GM10248 (cell line): ENCODE measurements at regions not wholly inside any gene's neighbourhood (a gene's known extent, or its start where the extent isn't known, plus 50 kb on each side); places are given as distances from the start of the nearest gene placed in this dataset.
"Not testable (repeated sequence)": the region's sequence is repeated elsewhere in the genome, so short reads cannot be mapped to it uniquely, and the experiment has no call there.

ENCODE experiments used
- CTCF ChIA-PET: fragments of 300-600 bp; sonication (Branson Sonifier 250); formaldehyde crosslinking; extraction: SDS; loops from one replicate; lab custom pipeline; 2021; ENCODE audit warnings: antibody characterized with exemption; lab: Yijun Ruan, JAX
- POLR2A ChIA-PET: fragments of 350-650 bp; sonication (Branson Sonifier 250); formaldehyde crosslinking; extraction: SDS; loops from one replicate; lab custom pipeline; 2020; ENCODE audit warnings: antibody characterized with exemption; lab: Yijun Ruan, JAX
- DNase-seq: peaks from one replicate; pipeline ENCODE4 v3.0.0; 2012; ENCODE audit errors: extremely low spot score
- CTCF ChIP-seq: IDR thresholded peaks from 2 replicates; pipeline ENCODE4 v1.5.1; 2012; ENCODE audit warnings: mild to moderate bottlenecking, low read depth; ENCODE audit errors: extremely low read depth, missing control alignments, control extremely low read depth

GRCh38 chr11:33982661-33983060 is 68.9 kb upstream of the CAPRIN1 start:
- no peak for DNase-seq
- POLR2A ChIA-PET, result interaction anchor here (0.6 kb wide), 1 partner anchor 25 kb away, joined by 3 read pairs; no protein-coding TSS in a partner anchor
- TF ChIP-seq CTCF, result no peak
- CTCF ChIA-PET, result interaction anchor here (1.0 to 2.5 kb wide), 3 partner anchors 12 to 174 kb away, joined by 3 to 13 read pairs (median 3); no protein-coding TSS in a partner anchor

GRCh38 chr11:33980897-33981296 is 70.6 kb upstream of the CAPRIN1 start:
- DNase-seq, result no peak
- ChIA-PET CTCF (interaction anchor here (1.0 to 9.2 kb wide), 3 partner anchors 10 to 172 kb away, joined by 3 to 86 read pairs (median 9); no protein-coding TSS in a partner anchor), POLR2A (no interaction called here)
- TF ChIP-seq CTCF, result no peak

GRCh38 chr11:33978376-33978775 is 73.2 kb upstream of the CAPRIN1 start:
- no peak for TF ChIP-seq CTCF
- CTCF ChIA-PET, result interaction anchor here (1.1 to 9.2 kb wide), 5 partner anchors 8 to 170 kb away, joined by 3 to 86 read pairs (median 9); no protein-coding TSS in a partner anchor
- POLR2A ChIA-PET, result no interaction called here
- DNase-seq, result no peak

- TF ChIP-seq CTCF, result no peak
- CTCF ChIA-PET, result interaction anchor here (1.1 to 9.2 kb wide), 6 partner anchors 11 to 125 kb away, joined by 3 to 86 read pairs (median 6); no protein-coding TSS in a partner anchor
Observed at GRCh38 chr11:33977676-33978075, 73.9 kb upstream of the CAPRIN1 start.

GRCh38 chr11:33976495-33977199 is 74.9 kb upstream of the CAPRIN1 start:
- POLR2A ChIA-PET, result no interaction called here
- TF ChIP-seq CTCF, result no peak
- DNase-seq, result no peak
- CTCF ChIA-PET, result interaction anchor here (1.1 to 9.2 kb wide), 7 partner anchors 12 to 148 kb away, joined by 3 to 86 read pairs (median 4); no protein-coding TSS in a partner anchor

More at GRCh38 chr11:33977676-33978075, 73.9 kb upstream of the CAPRIN1 start:
- POLR2A ChIA-PET, result no interaction called here
- no peak for DNase-seq

- CTCF ChIA-PET, result interaction anchor here (1.1 to 9.2 kb wide), 5 partner anchors 13 to 146 kb away, joined by 3 to 86 read pairs (median 4); no protein-coding TSS in a partner anchor
- TF ChIP-seq CTCF, result no peak
- no peak for DNase-seq
- POLR2A ChIA-PET, result no interaction called here
Observed at GRCh38 chr11:33974804-33975203, 76.7 kb upstream of the CAPRIN1 start.

GRCh38 chr11:33971530-33971929 is 79.7 kb upstream of the LMO2 start:
- DNase-seq, POLR2A ChIA-PET: not testable (repeated sequence)
- CTCF ChIA-PET, result interaction anchor here (0.7 to 7.9 kb wide), 38 partner anchors 9 to 174 kb away, joined by 3 to 199 read pairs (median 6); partner anchors contain the start of gene LMO2
